ENCODE measurements at regions not wholly inside any gene's neighbourhood (a gene's known extent, or its start where the extent isn't known, plus 50 kb on each side); places are given as distances from the start of the nearest gene placed in this dataset.
A peak's percentile ranks its signal among the peaks of the same experiment; 100 is the strongest.

GRCh38 chr2:239461291-239462190, 60.7 kb upstream of the HDAC4 start:
- no peak for DNase-seq

- DNase-seq, result peak; percentile 3
Measured at GRCh38 chr2:239460780-239461179, 60.0 kb upstream of the HDAC4 start.

- DNase-seq, result peak; percentile 74
Measured at GRCh38 chr2:239459606-239460005, 58.8 kb upstream of the HDAC4 start.

GRCh38 chr2:239459056-239459455, 58.2 kb upstream of the HDAC4 start:
- DNase-seq, result no peak

GRCh38 chr2:239457586-239458445, 57.0 kb upstream of the HDAC4 start:
- DNase-seq, result no peak

GRCh38 chr2:239456940-239457339, 56.1 kb upstream of the HDAC4 start:
- peak; percentile 1 for DNase-seq

- peak; percentile 1 for DNase-seq
Measured at GRCh38 chr2:239455436-239456203, 54.8 kb upstream of the HDAC4 start.

- DNase-seq, result no peak
Measured at GRCh38 chr2:239454507-239454906, 53.7 kb upstream of the HDAC4 start.

All from retina (tissue), 1 donor.